HG03045 (cell line): ENCODE measurements at regions not wholly inside any gene's neighbourhood (a gene's known extent, or its start where the extent isn't known, plus 50 kb on each side); places are given as distances from the start of the nearest gene placed in this dataset.
"Not testable (repeated sequence)": the region's sequence is repeated elsewhere in the genome, so short reads cannot be mapped to it uniquely, and the experiment has no call there.

Experiments used
- ATAC-seq: cut with Tn5 transposase; IDR thresholded peaks from one replicate; pipeline ENCODE4 v1.9.1; 2021; ENCODE audit warnings: mild to moderate bottlenecking, moderate library complexity; ENCODE audit not compliant: unreplicated experiment

- no peak for ATAC-seq
These were observed 70.8 kb upstream of the CASZ1 start for GRCh38 chr1:10867138-10867721.

GRCh38 chr1:10867914-10868598 is 71.6 kb upstream of the CASZ1 start:
- no peak for ATAC-seq

- no peak for ATAC-seq
These were observed 72.1 kb upstream of the CASZ1 start for GRCh38 chr1:10868599-10868965.

- no peak for ATAC-seq
These were observed 73.5 kb upstream of the CASZ1 start for GRCh38 chr1:10869933-10870332.

GRCh38 chr1:10870493-10871096 is 74.1 kb upstream of the CASZ1 start:
- no peak for ATAC-seq

- no peak for ATAC-seq
These were observed 76.7 kb upstream of the CASZ1 start for GRCh38 chr1:10873189-10873588.

- ATAC-seq = no peak
These were observed 77.9 kb upstream of the CASZ1 start for GRCh38 chr1:10874351-10874750.

- no peak for ATAC-seq
These were observed 81.4 kb upstream of the CASZ1 start for GRCh38 chr1:10877894-10878293.

GRCh38 chr1:10878469-10878868 is 82.0 kb upstream of the CASZ1 start:
- ATAC-seq = no peak

GRCh38 chr1:10880063-10880462 is 83.6 kb upstream of the CASZ1 start:
- ATAC-seq = no peak

- no peak for ATAC-seq
These were observed 84.6 kb upstream of the CASZ1 start for GRCh38 chr1:10881046-10881445.

GRCh38 chr1:10882069-10882468 is 85.6 kb upstream of the CASZ1 start:
- no peak for ATAC-seq

- ATAC-seq = not testable (repeated sequence)
These were observed 90.6 kb upstream of the CASZ1 start for GRCh38 chr1:10887032-10887431.

- no peak for ATAC-seq
These were observed 91.8 kb upstream of the CASZ1 start for GRCh38 chr1:10888291-10888690.

GRCh38 chr1:10888791-10889649 is 92.6 kb upstream of the CASZ1 start:
- no peak for ATAC-seq

GRCh38 chr1:10889650-10890353 is 93.4 kb upstream of the CASZ1 start:
- ATAC-seq = no peak

- no peak for ATAC-seq
These were observed 94.1 kb upstream of the CASZ1 start for GRCh38 chr1:10890491-10891071.

- no peak for ATAC-seq
These were observed 94.6 kb upstream of the CASZ1 start for GRCh38 chr1:10891091-10891490.

- no peak for ATAC-seq
These were observed 96.0 kb upstream of the CASZ1 start for GRCh38 chr1:10892138-10893065.

- no peak for ATAC-seq
These were observed 99.2 kb upstream of the CASZ1 start for GRCh38 chr1:10895621-10896020.
